Stimulated activated CD8-positive, alpha-beta memory T cell treated with anti-CD3 and anti-CD28 coated beads, Interleukin-7, amount 100 ng/mL, for 48 hours (primary cell): ENCODE measurements at regions not wholly inside any gene's neighbourhood (a gene's known extent, or its start where the extent isn't known, plus 50 kb on each side); places are given as distances from the start of the nearest gene placed in this dataset.

Experiments
- DNase-seq, 2 donors: peaks; one replicate each; pipeline ENCODE4 v3.0.0-alpha.2; 2020; ENCODE audit warnings: low read depth in 1 of 2; ENCODE audit errors: extremely low read depth in 1 of 2

- DNase-seq: no peak
These were observed 1252.8 kb upstream of the GJE1 start for GRCh38 chr6:140879946-140880345.

GRCh38 chr6:140874066-140874465 is 1258.7 kb upstream of the GJE1 start:
- DNase-seq: no peak

GRCh38 chr6:140872885-140873284 is 1259.8 kb upstream of the GJE1 start:
- DNase-seq: no peak

- DNase-seq: no peak
These were observed 1260.8 kb upstream of the GJE1 start for GRCh38 chr6:140871911-140872310.

- DNase-seq: no peak
These were observed 1265.4 kb upstream of the GJE1 start for GRCh38 chr6:140867336-140867735.

GRCh38 chr6:140858381-140858971 is 1274.2 kb upstream of the GJE1 start:
- no peak for DNase-seq

GRCh38 chr6:140857739-140858380 is 1274.9 kb upstream of the GJE1 start:
- DNase-seq: no peak

- no peak for DNase-seq
These were observed 1277.2 kb upstream of the GJE1 start for GRCh38 chr6:140855520-140855919.

- DNase-seq: no peak
These were observed 1278.4 kb upstream of the GJE1 start for GRCh38 chr6:140854318-140854717.

- no peak for DNase-seq
These were observed 1282.3 kb upstream of the GJE1 start for GRCh38 chr6:140850438-140850837.

GRCh38 chr6:140849456-140849855 is 1283.3 kb upstream of the GJE1 start:
- no peak for DNase-seq

GRCh38 chr6:140847262-140847645 is 1285.5 kb upstream of the GJE1 start:
- no peak for DNase-seq

GRCh38 chr6:140846503-140847261 is 1286.0 kb upstream of the GJE1 start:
- no peak for DNase-seq

GRCh38 chr6:140845701-140846100 is 1287.0 kb upstream of the GJE1 start:
- DNase-seq: no peak

- no peak for DNase-seq
These were observed 1288.6 kb upstream of the GJE1 start for GRCh38 chr6:140844167-140844566.

GRCh38 chr6:140833408-140833807 is 1299.3 kb upstream of the GJE1 start:
- no peak for DNase-seq

GRCh38 chr6:140830666-140831065 is 1302.1 kb upstream of the GJE1 start:
- DNase-seq: no peak

GRCh38 chr6:140828856-140829255 is 1303.9 kb upstream of the GJE1 start:
- DNase-seq: no peak

- no peak for DNase-seq
These were observed 1305.1 kb upstream of the GJE1 start for GRCh38 chr6:140827593-140827992.

- no peak for DNase-seq
These were observed 1307.0 kb upstream of the GJE1 start for GRCh38 chr6:140825731-140826130.

GRCh38 chr6:140824595-140824994 is 1308.1 kb upstream of the GJE1 start:
- no peak for DNase-seq

GRCh38 chr6:140821196-140821595 is 1311.5 kb upstream of the GJE1 start:
- DNase-seq: no peak
